ENCODE measurements at regions not wholly inside any gene's neighbourhood (a gene's known extent, or its start where the extent isn't known, plus 50 kb on each side); places are given as distances from the start of the nearest gene placed in this dataset.
"Not testable (repeated sequence)": the region's sequence is repeated elsewhere in the genome, so short reads cannot be mapped to it uniquely, and the experiment has no call there.

- DNase-seq (ENCODE audit: low read depth): no peak
Measured at GRCh38 chr4:81595798-81596610, 124.3 kb upstream of the RASGEF1B start.

GRCh38 chr4:81595287-81595686, 123.6 kb upstream of the RASGEF1B start:
- no peak for DNase-seq (ENCODE audit: low read depth)

- no peak for DNase-seq (ENCODE audit: low read depth)
Measured at GRCh38 chr4:81594490-81595159, 122.9 kb upstream of the RASGEF1B start.

- no peak for DNase-seq (ENCODE audit: low read depth)
Measured at GRCh38 chr4:81592701-81593100, 121.0 kb upstream of the RASGEF1B start.

- DNase-seq (ENCODE audit: low read depth): no peak
Measured at GRCh38 chr4:81590596-81590995, 118.9 kb upstream of the RASGEF1B start.

- DNase-seq (ENCODE audit: low read depth): no peak
Measured at GRCh38 chr4:81589262-81589661, 117.6 kb upstream of the RASGEF1B start.

GRCh38 chr4:81586706-81587105, 115.0 kb upstream of the RASGEF1B start:
- DNase-seq (ENCODE audit: low read depth): no peak

GRCh38 chr4:81580994-81581374, 109.3 kb upstream of the RASGEF1B start:
- not testable (repeated sequence) for DNase-seq (ENCODE audit: low read depth)

- no peak for DNase-seq (ENCODE audit: low read depth)
Measured at GRCh38 chr4:81580346-81580993, 108.8 kb upstream of the RASGEF1B start.

- no peak for DNase-seq (ENCODE audit: low read depth)
Measured at GRCh38 chr4:81577392-81577791, 105.7 kb upstream of the RASGEF1B start.

- DNase-seq (ENCODE audit: low read depth): no peak
Measured at GRCh38 chr4:81574991-81575390, 103.3 kb upstream of the RASGEF1B start.

GRCh38 chr4:81573840-81574239, 102.1 kb upstream of the RASGEF1B start:
- no peak for DNase-seq (ENCODE audit: low read depth)

- DNase-seq (ENCODE audit: low read depth): no peak
Measured at GRCh38 chr4:81572402-81572801, 100.7 kb upstream of the RASGEF1B start.

- no peak for DNase-seq (ENCODE audit: low read depth)
Measured at GRCh38 chr4:81571105-81571504, 99.4 kb upstream of the RASGEF1B start.

GRCh38 chr4:81566161-81566591, 94.5 kb upstream of the RASGEF1B start:
- DNase-seq (ENCODE audit: low read depth): no peak

GRCh38 chr4:81565142-81565870, 93.6 kb upstream of the RASGEF1B start:
- no peak for DNase-seq (ENCODE audit: low read depth)

GRCh38 chr4:81564025-81564424, 92.3 kb upstream of the RASGEF1B start:
- no peak for DNase-seq (ENCODE audit: low read depth)

GRCh38 chr4:81562093-81562492, 90.4 kb upstream of the RASGEF1B start:
- DNase-seq (ENCODE audit: low read depth): no peak

- no peak for DNase-seq (ENCODE audit: low read depth)
Measured at GRCh38 chr4:81557306-81557705, 85.6 kb upstream of the RASGEF1B start.

- DNase-seq (ENCODE audit: low read depth): no peak
Measured at GRCh38 chr4:81555489-81555888, 83.8 kb upstream of the RASGEF1B start.

GRCh38 chr4:81552086-81552485, 80.4 kb upstream of the RASGEF1B start:
- DNase-seq (ENCODE audit: low read depth): no peak

- no peak for DNase-seq (ENCODE audit: low read depth)
Measured at GRCh38 chr4:81550388-81550859, 78.7 kb upstream of the RASGEF1B start.
